ENCODE measurements at regions not wholly inside any gene's neighbourhood (a gene's known extent, or its start where the extent isn't known, plus 50 kb on each side); places are given as distances from the start of the nearest gene placed in this dataset.

- no peak for DNase-seq
Measured at GRCh38 chr11:19661827-19662226, 50.8 kb upstream of the NAV2 start.

GRCh38 chr11:19660076-19660475 is 52.6 kb upstream of the NAV2 start:
- DNase-seq: peak in 1 of 2 experiments; percentile 5

GRCh38 chr11:19659529-19659928 is 53.1 kb upstream of the NAV2 start:
- DNase-seq: no peak

DNA sequence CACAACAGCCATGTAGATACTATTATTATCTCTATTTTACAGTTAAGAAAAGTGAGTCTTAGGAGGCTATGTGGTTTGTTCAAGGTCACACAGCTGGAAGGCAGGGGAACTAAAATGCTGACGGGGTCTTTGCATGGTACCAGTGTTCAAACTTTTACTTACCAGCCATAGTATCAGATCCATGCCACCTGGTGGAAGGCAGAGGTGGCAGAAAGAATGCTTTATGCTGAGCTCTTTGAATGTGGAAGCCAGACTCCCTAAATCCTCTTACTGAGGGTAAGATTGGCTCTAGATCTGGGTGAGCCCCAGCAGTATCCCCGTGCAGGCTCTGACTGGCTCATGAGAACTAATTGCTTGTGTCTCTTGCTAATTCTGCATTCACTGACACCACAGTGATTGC is 54.3 kb upstream of the NAV2 start:
- DNase-seq: no peak

GRCh38 chr11:19656140-19656541 is 56.5 kb upstream of the NAV2 start:
- DNase-seq: no peak

DNA sequence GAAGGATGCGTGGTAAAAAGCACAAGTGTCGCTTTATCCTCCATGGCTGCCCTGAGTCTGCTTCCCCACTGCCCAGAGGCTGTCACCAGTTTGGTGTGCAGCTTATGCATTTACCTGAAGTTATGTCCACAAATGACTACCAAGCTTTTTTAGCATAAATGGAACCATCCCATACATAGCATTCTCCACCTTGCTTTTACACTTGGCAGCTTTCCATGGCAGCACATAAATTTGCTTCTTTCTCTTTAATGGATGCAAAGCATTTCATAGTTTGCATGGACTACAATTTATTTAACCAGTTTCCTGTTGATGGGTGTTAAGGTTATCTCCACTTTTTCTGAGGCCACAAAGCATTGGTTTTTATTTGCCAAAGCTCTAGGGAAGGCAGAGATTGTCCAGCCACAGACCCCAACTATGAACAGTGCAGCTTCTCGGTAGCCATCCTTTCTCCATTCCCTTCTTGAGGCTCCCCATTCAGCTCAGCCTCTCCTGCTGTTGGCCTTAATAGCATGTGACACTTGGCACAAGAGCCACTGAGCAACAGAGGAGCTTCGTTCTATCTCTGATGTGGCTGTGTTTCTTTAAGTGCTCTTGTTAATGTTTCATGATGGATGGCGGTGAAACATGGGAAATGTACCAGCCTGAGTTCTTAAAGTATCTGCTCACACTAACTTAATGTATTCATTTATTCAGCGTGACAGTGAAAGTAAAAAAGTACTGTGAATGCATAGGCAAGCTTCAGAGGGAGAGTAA is 59.8 kb upstream of the NAV2 start:
- DNase-seq: no peak

- no peak for DNase-seq
Measured at GRCh38 chr11:19651653-19652052, 61.0 kb upstream of the NAV2 start.

- DNase-seq: no peak
Measured at GRCh38 chr11:19651028-19651427, 61.6 kb upstream of the NAV2 start.

DNA sequence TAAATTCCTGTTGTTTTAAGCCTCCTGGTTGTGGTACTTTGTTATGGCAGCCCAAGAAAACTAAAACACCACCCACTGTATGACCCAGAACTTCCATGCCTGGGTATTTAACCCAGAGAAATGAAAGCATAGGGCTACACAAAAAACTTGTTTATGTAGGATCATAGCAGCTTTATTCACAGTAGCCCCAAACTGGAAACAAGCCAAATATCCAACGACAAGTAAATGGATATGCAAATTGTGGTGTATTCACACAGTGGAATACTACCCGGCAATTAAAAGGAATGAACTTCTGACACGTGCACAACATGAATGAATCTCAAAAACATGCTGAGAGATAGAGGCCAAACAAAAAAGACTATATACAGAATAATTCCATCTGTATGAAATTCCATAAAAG is 62.2 kb upstream of the NAV2 start:
- DNase-seq: no peak

DNA sequence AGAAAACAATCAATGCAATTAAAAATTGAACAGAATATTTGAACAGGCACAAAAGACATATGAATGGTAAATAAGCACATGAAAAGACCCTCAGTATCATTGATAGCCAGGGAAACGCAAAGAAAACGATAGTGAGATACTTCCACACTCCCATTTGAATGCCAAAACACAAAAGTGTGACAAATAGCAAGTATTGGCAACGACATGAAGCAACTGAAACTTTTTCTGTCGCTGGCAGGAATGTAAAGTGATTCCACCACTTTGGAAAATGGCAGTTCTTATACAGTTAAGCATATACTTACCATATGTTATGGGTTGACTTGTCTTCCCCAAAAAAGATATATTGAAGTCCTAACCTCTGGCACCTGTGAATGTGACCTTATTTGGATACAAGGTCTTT is 62.9 kb upstream of the NAV2 start:
- no peak for DNase-seq

GRCh38 chr11:19648321-19648720 is 64.3 kb upstream of the NAV2 start:
- no peak for DNase-seq

GRCh38 chr11:19647816-19648215 is 64.8 kb upstream of the NAV2 start:
- DNase-seq: no peak

GRCh38 chr11:19646921-19647320 is 65.7 kb upstream of the NAV2 start:
- no peak for DNase-seq

DNA sequence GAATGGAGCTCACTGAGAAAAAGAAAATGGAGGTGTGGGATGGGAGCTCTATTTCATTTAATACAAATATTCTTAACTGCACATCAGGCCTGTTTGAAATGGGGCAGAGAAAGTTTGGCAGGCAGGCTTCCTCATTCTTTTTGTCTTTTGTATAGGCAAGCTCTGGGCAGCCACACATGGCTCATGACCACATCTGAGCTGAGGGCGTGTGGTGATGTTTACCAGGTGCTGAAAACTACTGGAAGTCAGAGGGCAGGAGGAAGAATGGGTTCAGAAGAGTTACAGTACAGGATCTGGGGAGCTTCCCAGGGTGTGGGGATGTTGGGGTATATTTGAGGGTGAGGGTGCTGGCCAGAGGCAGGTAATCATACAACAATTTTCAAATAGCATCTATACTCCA is 66.3 kb upstream of the NAV2 start:
- DNase-seq: no peak

- DNase-seq: no peak
Measured at GRCh38 chr11:19644316-19644715, 68.3 kb upstream of the NAV2 start.

DNA sequence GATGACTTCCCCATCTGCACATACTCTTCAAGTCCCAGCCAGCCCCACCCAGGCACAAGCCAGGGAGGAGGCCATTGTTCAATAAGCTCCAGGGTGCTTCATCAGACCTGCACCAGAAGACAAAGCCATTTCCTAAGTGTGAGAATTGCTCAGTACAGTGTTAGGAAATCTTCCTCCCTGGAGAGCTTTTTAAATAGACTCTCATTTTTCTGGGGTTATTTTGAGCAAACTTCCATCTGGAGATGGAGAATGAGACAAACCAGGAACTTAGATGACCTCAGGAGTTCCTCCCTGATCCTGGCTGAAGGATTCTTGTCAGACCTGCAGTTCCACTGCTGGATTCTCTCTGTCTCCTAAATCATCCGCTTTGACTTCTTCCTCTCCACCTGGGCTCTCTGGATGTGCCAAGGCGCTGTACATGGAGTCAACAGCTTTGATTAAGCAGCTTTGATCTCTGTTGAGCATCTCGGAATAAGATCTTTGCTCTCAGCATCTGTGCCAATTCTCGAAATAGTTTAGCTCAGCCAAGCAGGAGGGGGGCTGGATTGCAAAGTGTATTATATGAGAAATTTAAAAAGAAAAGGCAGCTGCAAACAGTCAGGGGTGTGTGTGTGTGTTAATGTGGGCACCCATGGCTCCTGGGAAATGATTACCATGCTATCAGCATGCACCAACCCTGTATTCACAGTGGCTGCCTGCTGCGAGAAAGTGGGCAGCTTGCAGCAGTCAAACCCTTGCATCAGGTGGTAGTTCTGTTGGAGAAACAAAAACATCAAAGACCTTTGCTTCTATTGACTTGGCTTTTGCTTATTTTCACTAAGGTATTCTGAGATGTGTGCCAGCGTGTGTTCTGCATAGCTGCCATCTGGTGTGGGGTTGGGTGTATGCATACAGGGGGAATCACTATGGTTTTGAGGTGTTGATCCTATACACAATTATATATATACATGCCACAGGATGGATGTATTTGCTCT is 70.2 kb upstream of the NAV2 start:
- no peak for DNase-seq

DNA sequence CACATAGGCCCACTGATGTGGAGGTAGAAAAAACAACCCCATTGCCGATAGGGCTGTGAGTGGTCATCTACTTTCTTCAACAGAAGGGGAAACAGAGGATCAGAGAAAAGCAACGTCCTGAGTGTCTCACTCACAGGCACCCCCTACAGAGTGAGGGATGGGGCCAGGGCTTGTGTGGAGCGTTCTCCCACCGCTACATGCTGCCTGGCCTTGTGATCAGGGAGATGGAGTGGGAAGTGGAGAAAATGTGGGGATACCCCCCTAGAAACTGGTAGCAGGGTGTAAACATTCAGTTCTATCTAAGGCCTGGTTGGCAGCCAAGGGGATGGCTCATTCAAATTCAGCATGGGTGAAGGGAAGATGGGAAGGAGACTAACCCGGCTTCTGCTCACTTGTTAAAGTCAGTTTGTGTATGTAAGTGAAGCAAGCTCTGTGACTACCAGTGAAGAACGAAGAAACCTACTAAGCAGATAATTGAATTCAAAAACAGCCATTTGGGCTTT is 73.0 kb upstream of the NAV2 start:
- DNase-seq: no peak

GRCh38 chr11:19635332-19635731 is 77.3 kb upstream of the NAV2 start:
- no peak for DNase-seq

DNA sequence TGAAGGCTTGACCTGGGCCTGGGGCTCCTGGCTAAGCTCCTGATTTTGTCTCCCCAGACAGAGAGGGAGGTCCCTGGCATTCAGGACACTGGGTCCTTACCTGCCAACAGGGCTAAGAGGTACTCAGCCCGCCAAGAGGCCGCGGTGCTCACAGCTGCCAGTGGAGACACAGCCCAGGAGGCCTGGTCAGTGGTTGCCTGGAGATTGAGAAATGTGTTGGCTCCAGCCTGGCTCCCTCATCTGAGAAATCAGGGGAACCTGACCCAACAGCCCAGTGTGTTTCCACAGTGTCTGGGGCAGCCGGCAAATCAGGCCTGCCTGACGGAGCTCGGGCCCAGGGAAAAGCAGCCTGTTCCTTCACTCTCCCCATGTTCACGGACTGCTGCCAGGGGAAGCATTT is 79.4 kb upstream of the NAV2 start:
- no peak for DNase-seq

DNA sequence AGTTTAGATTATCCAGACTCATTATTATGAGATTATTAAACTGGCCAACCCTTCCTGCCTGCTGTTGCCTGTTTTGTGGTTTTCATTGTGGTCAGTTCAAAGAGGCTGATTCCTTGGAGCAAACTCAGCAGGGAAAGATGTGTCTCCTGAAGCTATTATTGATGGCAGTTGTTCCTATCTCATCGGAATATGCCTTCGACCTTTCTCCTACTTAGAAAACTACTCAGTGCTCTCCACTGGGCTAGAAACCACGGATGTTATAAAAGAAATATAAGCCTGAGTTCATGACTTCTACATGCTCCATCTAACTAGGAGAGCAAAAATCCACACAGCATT is 80.2 kb upstream of the NAV2 start:
- no peak for DNase-seq

DNA sequence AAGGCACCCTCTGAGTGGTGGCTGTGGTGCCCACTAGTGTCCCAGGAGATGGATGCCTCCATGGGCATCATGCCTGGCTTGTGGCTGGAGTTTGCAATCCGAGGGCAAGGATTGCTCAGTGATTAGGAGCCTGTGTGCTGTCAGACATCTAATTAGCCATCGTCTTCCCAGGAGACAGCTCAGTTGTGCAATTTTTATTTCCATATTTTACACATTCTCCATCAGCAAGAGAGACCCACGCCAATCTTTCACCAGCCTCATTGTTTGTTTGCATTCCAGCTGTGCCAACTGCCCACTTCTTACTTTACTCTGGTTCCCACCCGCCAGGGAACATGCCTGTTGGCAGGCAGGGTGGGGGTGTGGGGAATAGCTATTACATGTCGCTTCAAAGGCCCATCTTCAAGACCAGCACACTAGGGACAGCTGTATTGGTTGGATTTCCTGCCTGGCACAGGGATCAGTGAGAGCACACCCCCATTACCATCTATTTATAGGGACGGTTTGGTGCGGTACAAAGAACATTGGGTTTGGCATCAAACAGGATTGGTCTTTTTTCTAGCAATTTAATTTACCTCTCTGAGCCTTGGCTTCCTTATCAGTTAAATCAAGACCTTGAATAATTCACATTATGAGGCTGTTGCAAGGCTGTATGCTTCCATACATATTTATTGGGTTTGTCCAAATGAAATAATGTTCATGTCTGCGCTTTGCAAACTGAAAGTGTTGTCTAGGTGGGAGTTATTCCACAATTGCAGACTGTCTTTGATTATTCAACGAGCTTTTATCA is 80.7 kb upstream of the NAV2 start:
- no peak for DNase-seq

DNA sequence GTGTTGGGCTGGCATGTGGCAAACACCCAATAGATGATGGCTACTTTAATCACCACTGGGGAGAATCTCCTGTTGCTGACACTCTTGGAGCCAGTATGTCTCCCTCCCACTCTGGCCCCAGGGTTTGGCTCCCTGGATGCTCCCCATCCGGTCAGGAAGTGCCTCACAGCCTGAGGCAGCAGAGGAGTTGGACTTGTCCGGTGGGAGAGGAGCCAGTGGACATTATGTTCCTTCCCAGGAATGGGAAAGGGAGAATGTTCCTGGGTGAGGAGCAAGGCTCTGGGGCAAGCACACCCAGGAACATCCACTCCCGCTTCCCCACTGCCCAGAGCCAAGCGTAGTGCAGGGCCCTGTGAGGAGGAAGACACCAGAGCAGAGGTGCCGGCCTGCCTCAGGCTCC is 84.6 kb upstream of the NAV2 start:
- no peak for DNase-seq

- DNase-seq: no peak
Measured at GRCh38 chr11:19627566-19627965, 85.1 kb upstream of the NAV2 start.

Measured in SHP77 (cell line).